Peyer's patch (tissue), 4 donors: ENCODE measurements at regions not wholly inside any gene's neighbourhood (a gene's known extent, or its start where the extent isn't known, plus 50 kb on each side); places are given as distances from the start of the nearest gene placed in this dataset.

Experiments used
- CTCF ChIP-seq, 6 experiments: fragments of 450-650 bp in 4 of 6; fragments of 200-600 bp in 2 of 6; sonication (generic) in 1 of 6; IDR thresholded peaks; one replicate each; pipeline ENCODE4 v1.5.1; 2017 to 2019; ENCODE audit warnings: antibody characterized with exemption in 6 of 6, mild to moderate bottlenecking in 3 of 6, moderate library complexity in 1 of 6
- POLR2A ChIP-seq, 2 donors: fragments of 450-650 bp; IDR thresholded peaks; one replicate each; pipeline ENCODE4 v1.5.1; 2017; ENCODE audit warnings: antibody characterized with exemption in 2 of 2, mild to moderate bottlenecking in 2 of 2, moderate library complexity in 2 of 2

- TF ChIP-seq CTCF (IDR thresholded peaks at IDR 0.05) (no peak), POLR2A (IDR thresholded peaks at IDR 0.05) (no peak)
Measured at GRCh38 chr20:40835321-40835720, 146.3 kb upstream of the MAFB start.
